ENCODE measurements at regions not wholly inside any gene's neighbourhood (a gene's known extent, or its start where the extent isn't known, plus 50 kb on each side); places are given as distances from the start of the nearest gene placed in this dataset.

DNA sequence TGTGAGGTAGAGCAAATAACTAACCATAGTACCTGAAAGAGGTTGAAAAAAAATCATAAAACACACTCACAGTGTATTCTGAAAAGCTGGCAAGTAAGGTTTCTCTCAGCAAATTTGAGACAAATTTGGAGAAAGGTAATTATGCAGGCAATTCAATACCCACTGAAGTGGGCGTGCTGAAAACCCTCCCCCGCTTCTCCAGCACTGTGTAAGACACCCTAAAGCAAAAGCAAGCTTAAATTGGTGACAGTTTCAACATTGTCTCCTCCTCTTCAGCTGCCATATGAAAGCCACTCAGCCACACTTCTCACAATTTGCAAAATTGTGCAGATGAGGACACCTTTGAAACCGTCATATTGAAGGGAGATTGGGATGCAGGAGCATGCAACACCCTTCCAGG, 322.3 kb upstream of the CDH6 start (continued):
- TF ChIP-seq, protein P1, sequence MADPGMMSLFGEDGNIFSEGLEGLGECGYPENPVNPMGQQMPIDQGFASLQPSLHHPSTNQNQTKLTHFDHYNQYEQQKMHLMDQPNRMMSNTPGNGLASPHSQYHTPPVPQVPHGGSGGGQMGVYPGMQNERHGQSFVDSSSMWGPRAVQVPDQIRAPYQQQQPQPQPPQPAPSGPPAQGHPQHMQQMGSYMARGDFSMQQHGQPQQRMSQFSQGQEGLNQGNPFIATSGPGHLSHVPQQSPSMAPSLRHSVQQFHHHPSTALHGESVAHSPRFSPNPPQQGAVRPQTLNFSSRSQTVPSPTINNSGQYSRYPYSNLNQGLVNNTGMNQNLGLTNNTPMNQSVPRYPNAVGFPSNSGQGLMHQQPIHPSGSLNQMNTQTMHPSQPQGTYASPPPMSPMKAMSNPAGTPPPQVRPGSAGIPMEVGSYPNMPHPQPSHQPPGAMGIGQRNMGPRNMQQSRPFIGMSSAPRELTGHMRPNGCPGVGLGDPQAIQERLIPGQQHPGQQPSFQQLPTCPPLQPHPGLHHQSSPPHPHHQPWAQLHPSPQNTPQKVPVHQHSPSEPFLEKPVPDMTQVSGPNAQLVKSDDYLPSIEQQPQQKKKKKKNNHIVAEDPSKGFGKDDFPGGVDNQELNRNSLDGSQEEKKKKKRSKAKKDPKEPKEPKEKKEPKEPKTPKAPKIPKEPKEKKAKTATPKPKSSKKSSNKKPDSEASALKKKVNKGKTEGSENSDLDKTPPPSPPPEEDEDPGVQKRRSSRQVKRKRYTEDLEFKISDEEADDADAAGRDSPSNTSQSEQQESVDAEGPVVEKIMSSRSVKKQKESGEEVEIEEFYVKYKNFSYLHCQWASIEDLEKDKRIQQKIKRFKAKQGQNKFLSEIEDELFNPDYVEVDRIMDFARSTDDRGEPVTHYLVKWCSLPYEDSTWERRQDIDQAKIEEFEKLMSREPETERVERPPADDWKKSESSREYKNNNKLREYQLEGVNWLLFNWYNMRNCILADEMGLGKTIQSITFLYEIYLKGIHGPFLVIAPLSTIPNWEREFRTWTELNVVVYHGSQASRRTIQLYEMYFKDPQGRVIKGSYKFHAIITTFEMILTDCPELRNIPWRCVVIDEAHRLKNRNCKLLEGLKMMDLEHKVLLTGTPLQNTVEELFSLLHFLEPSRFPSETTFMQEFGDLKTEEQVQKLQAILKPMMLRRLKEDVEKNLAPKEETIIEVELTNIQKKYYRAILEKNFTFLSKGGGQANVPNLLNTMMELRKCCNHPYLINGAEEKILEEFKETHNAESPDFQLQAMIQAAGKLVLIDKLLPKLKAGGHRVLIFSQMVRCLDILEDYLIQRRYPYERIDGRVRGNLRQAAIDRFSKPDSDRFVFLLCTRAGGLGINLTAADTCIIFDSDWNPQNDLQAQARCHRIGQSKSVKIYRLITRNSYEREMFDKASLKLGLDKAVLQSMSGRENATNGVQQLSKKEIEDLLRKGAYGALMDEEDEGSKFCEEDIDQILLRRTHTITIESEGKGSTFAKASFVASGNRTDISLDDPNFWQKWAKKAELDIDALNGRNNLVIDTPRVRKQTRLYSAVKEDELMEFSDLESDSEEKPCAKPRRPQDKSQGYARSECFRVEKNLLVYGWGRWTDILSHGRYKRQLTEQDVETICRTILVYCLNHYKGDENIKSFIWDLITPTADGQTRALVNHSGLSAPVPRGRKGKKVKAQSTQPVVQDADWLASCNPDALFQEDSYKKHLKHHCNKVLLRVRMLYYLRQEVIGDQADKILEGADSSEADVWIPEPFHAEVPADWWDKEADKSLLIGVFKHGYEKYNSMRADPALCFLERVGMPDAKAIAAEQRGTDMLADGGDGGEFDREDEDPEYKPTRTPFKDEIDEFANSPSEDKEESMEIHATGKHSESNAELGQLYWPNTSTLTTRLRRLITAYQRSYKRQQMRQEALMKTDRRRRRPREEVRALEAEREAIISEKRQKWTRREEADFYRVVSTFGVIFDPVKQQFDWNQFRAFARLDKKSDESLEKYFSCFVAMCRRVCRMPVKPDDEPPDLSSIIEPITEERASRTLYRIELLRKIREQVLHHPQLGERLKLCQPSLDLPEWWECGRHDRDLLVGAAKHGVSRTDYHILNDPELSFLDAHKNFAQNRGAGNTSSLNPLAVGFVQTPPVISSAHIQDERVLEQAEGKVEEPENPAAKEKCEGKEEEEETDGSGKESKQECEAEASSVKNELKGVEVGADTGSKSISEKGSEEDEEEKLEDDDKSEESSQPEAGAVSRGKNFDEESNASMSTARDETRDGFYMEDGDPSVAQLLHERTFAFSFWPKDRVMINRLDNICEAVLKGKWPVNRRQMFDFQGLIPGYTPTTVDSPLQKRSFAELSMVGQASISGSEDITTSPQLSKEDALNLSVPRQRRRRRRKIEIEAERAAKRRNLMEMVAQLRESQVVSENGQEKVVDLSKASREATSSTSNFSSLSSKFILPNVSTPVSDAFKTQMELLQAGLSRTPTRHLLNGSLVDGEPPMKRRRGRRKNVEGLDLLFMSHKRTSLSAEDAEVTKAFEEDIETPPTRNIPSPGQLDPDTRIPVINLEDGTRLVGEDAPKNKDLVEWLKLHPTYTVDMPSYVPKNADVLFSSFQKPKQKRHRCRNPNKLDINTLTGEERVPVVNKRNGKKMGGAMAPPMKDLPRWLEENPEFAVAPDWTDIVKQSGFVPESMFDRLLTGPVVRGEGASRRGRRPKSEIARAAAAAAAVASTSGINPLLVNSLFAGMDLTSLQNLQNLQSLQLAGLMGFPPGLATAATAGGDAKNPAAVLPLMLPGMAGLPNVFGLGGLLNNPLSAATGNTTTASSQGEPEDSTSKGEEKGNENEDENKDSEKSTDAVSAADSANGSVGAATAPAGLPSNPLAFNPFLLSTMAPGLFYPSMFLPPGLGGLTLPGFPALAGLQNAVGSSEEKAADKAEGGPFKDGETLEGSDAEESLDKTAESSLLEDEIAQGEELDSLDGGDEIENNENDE (IDR thresholded peaks at IDR 0.05; ENCODE audit: insufficient replicate concordance, low read length) = no peak
- TF ChIP-seq, protein P2, sequence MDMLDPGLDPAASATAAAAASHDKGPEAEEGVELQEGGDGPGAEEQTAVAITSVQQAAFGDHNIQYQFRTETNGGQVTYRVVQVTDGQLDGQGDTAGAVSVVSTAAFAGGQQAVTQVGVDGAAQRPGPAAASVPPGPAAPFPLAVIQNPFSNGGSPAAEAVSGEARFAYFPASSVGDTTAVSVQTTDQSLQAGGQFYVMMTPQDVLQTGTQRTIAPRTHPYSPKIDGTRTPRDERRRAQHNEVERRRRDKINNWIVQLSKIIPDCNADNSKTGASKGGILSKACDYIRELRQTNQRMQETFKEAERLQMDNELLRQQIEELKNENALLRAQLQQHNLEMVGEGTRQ (IDR thresholded peaks at IDR 0.05; ENCODE audit: low read length) = no peak
- TF ChIP-seq, protein P3, sequence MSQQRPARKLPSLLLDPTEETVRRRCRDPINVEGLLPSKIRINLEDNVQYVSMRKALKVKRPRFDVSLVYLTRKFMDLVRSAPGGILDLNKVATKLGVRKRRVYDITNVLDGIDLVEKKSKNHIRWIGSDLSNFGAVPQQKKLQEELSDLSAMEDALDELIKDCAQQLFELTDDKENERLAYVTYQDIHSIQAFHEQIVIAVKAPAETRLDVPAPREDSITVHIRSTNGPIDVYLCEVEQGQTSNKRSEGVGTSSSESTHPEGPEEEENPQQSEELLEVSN (IDR thresholded peaks at IDR 0.05) = no peak
- TF ChIP-seq BRCA1 (IDR thresholded peaks at IDR 0.05; ENCODE audit: low read depth, low read length) = no peak

Measured in H1 (cell line).